ENCODE measurements at regions not wholly inside any gene's neighbourhood (a gene's known extent, or its start where the extent isn't known, plus 50 kb on each side); places are given as distances from the start of the nearest gene placed in this dataset.

GRCh38 chr5:149441986-149442385 is 62.9 kb upstream of the IL17B start:
- DNase-seq (ENCODE audit: low read depth), result no peak

GRCh38 chr5:149441194-149441753 is 62.2 kb upstream of the IL17B start:
- no peak for DNase-seq (ENCODE audit: low read depth)

- DNase-seq (ENCODE audit: low read depth), result no peak
Observed at GRCh38 chr5:149439899-149440542, 60.9 kb upstream of the IL17B start.

GRCh38 chr5:149438711-149439132 is 59.6 kb upstream of the IL17B start:
- DNase-seq (ENCODE audit: low read depth), result no peak

GRCh38 chr5:149438281-149438680 is 59.2 kb upstream of the IL17B start:
- DNase-seq (ENCODE audit: low read depth), result no peak

- DNase-seq (ENCODE audit: low read depth), result no peak
Observed at GRCh38 chr5:149437391-149438040, 58.4 kb upstream of the IL17B start.

- DNase-seq (ENCODE audit: low read depth), result no peak
Observed at GRCh38 chr5:149435660-149436059, 56.6 kb upstream of the IL17B start.

- no peak for DNase-seq (ENCODE audit: low read depth)
Observed at GRCh38 chr5:149435015-149435376, 55.9 kb upstream of the IL17B start.

GRCh38 chr5:149434162-149435014 is 55.3 kb upstream of the IL17B start:
- DNase-seq (ENCODE audit: low read depth), result peak; percentile 58

- DNase-seq (ENCODE audit: low read depth), result no peak
Observed at GRCh38 chr5:149433524-149434131, 54.5 kb upstream of the IL17B start.

- no peak for DNase-seq (ENCODE audit: low read depth)
Observed at GRCh38 chr5:149432911-149433401, 53.9 kb upstream of the IL17B start.

GRCh38 chr5:149432376-149432775 is 53.3 kb upstream of the IL17B start:
- DNase-seq (ENCODE audit: low read depth), result no peak

GRCh38 chr5:149429839-149430721 is 51.0 kb upstream of the IL17B start:
- peak; percentile 86 for DNase-seq (ENCODE audit: low read depth)

Data from CMK (cell line).